Rectal smooth muscle tissue (tissue), 1 donor: ENCODE measurements at regions not wholly inside any gene's neighbourhood (a gene's known extent, or its start where the extent isn't known, plus 50 kb on each side); places are given as distances from the start of the nearest gene placed in this dataset.

ENCODE experiments used
- H3K27ac ChIP-seq: one replicate; pipeline ENCODE4 v1.7.0; 2013; ENCODE audit warnings: low read depth, low read length, inconsistent platforms
- H3K27me3 ChIP-seq: one replicate; pipeline ENCODE4 v1.7.0; 2013; ENCODE audit warnings: low read length; ENCODE audit not compliant: control insufficient read depth, insufficient read depth
- H3K36me3 ChIP-seq: one replicate; pipeline ENCODE4 v1.7.0; 2013; ENCODE audit warnings: low read length; ENCODE audit not compliant: control insufficient read depth, insufficient read depth
- H3K4me1 ChIP-seq: one replicate; pipeline ENCODE4 v1.7.0; 2013; ENCODE audit warnings: low read length; ENCODE audit not compliant: control insufficient read depth, insufficient read depth
- H3K4me3 ChIP-seq: one replicate; pipeline ENCODE4 v1.7.0; 2013; ENCODE audit warnings: low read length
- H3K9ac ChIP-seq: one replicate; pipeline ENCODE4 v1.7.0; 2013; ENCODE audit warnings: low read length

GRCh38 chr1:208829595-208829994 lies 585.4 kb upstream of the PLXNA2 start:
- Histone ChIP-seq H3K36me3 (no peaks in the 10 kb centered on the region), H3K27ac (no peak overlapping the region), H3K9ac (no peak overlapping the region)

DNA sequence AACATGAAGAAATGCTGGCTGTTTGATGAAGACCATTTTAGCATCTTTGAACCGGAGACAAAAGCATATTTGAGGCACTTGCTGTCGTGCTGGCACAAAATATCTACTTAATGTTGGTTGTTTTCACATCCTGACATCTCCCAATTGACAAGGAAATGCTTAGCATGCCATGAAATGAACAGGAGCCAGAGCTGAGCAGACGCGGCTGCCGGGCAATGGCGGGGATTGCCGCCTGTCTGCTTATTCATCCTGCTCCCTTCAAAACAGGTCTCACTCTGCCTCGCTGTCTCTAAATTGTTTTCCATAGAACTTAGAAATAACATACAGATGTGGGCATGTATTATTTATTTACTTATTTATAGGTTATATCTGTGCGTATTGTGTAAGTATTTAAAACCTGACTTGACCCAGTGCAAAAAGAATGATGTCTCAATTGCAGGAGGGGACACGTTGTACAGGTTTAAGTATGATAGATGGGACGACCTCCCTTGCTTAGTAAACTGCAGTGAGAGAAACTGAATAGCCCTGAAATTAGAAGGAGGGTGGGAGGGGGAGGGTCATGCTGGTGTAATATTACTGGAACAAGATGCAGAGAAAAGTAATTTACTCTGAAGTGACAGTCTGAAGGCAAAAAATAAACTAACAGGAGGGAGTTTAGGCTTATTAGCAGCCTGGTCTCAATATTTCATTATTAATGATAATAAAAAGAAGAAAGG lies 590.4 kb upstream of the PLXNA2 start:
- Histone ChIP-seq H3K27me3 (no peaks in the 10 kb centered on the region), H3K27ac (no peak overlapping the region), H3K4me1 (peaks cover 3% of the 10 kb centered on the region), H3K4me3 (no peak overlapping the region), H3K9ac (no peak overlapping the region), H3K36me3 (no peaks in the 10 kb centered on the region)

More at GRCh38 chr1:208829595-208829994, 585.4 kb upstream of the PLXNA2 start:
- H3K4me3 ChIP-seq = no peak overlapping the region
- H3K4me1 ChIP-seq = peaks cover 3% of the 10 kb centered on the region
- H3K27me3 ChIP-seq = no peaks in the 10 kb centered on the region

- peaks cover 3% of the 10 kb centered on the region for H3K4me1 ChIP-seq
- no peaks in the 10 kb centered on the region for H3K36me3 ChIP-seq
- H3K27ac ChIP-seq = no peak overlapping the region
- no peak overlapping the region for H3K4me3 ChIP-seq
- H3K9ac ChIP-seq = no peak overlapping the region
- H3K27me3 ChIP-seq = no peaks in the 10 kb centered on the region
Observed at GRCh38 chr1:208835097-208835463, 590.9 kb upstream of the PLXNA2 start.

- no peaks in the 10 kb centered on the region for H3K36me3 ChIP-seq
- no peak overlapping the region for H3K9ac ChIP-seq
- H3K4me1 ChIP-seq = peaks cover 3% of the 10 kb centered on the region
- H3K4me3 ChIP-seq = no peak overlapping the region
- no peaks in the 10 kb centered on the region for H3K27me3 ChIP-seq
- no peak overlapping the region for H3K27ac ChIP-seq
Observed at GRCh38 chr1:208835781-208836180, 591.6 kb upstream of the PLXNA2 start.

DNA sequence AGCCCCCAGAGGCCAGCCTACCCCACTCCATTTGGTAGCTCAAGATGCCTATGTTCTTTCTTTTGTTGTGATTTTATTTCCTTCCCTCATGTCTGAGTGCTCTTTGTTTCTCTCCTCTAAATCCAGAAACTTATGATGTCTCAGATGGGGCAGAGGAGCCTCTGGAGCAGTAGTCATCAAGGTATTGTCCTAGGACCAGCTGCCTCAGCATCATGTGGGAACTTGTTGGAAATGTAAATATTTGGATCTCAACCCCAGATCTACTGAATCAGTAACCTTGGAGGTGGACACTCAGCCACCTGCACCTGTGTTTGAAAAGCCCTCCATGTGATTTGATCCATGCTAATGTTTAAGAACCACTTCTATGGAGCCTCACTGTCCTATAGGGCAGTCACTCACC lies 593.1 kb upstream of the PLXNA2 start:
- Histone ChIP-seq H3K27ac (no peak overlapping the region), H3K9ac (no peak overlapping the region), H3K4me1 (peaks cover 3% of the 10 kb centered on the region), H3K27me3 (no peaks in the 10 kb centered on the region), H3K4me3 (no peak overlapping the region), H3K36me3 (no peaks in the 10 kb centered on the region)

GRCh38 chr1:208841436-208841835 lies 597.3 kb upstream of the PLXNA2 start:
- no peak overlapping the region for H3K4me3 ChIP-seq
- no peaks in the 10 kb centered on the region for H3K4me1 ChIP-seq
- no peak overlapping the region for H3K27ac ChIP-seq
- H3K27me3 ChIP-seq = no peaks in the 10 kb centered on the region
- no peak overlapping the region for H3K9ac ChIP-seq
- H3K36me3 ChIP-seq = no peaks in the 10 kb centered on the region

GRCh38 chr1:208842451-208842850 lies 598.3 kb upstream of the PLXNA2 start:
- H3K27me3 ChIP-seq = no peaks in the 10 kb centered on the region
- H3K9ac ChIP-seq = no peak overlapping the region
- no peak overlapping the region for H3K27ac ChIP-seq
- no peaks in the 10 kb centered on the region for H3K4me1 ChIP-seq
- H3K36me3 ChIP-seq = no peaks in the 10 kb centered on the region
- H3K4me3 ChIP-seq = no peak overlapping the region

- Histone ChIP-seq H3K36me3 (no peaks in the 10 kb centered on the region), H3K27me3 (no peaks in the 10 kb centered on the region), H3K4me1 (no peaks in the 10 kb centered on the region), H3K27ac (no peak overlapping the region), H3K9ac (no peak overlapping the region), H3K4me3 (no peak overlapping the region)
Observed at GRCh38 chr1:208844158-208844557, 600.0 kb upstream of the PLXNA2 start.

DNA sequence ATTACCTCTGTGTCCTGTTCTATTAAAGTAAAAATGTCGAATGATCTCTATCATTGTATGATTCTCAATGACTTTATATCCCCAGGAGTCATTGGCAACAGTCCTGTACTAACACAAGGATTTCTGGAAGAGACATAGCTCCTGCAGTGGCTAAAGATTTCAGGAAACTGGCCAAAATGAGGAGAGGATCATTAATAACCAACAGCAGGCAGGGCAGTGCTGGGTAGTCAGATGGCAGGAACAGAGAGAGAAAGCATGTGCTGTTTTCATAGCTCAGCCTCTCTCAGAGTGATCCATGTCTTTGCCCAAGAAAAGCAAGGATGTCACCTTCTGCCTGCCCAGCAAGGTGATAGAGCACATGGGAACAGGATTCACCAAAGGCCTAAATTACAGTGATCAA lies 604.7 kb upstream of the PLXNA2 start:
- Histone ChIP-seq H3K27ac (no peak overlapping the region), H3K27me3 (no peaks in the 10 kb centered on the region), H3K36me3 (no peaks in the 10 kb centered on the region), H3K4me1 (no peaks in the 10 kb centered on the region), H3K9ac (no peak overlapping the region), H3K4me3 (no peak overlapping the region)

GRCh38 chr1:208850442-208850841 lies 606.3 kb upstream of the PLXNA2 start:
- Histone ChIP-seq H3K9ac (no peak overlapping the region), H3K27me3 (no peaks in the 10 kb centered on the region), H3K36me3 (no peaks in the 10 kb centered on the region), H3K4me1 (no peaks in the 10 kb centered on the region), H3K27ac (no peak overlapping the region), H3K4me3 (no peak overlapping the region)

GRCh38 chr1:208851366-208851765 lies 607.2 kb upstream of the PLXNA2 start:
- Histone ChIP-seq H3K27me3 (no peaks in the 10 kb centered on the region), H3K9ac (no peak overlapping the region), H3K4me3 (no peak overlapping the region), H3K4me1 (no peaks in the 10 kb centered on the region), H3K27ac (no peak overlapping the region), H3K36me3 (no peaks in the 10 kb centered on the region)

DNA sequence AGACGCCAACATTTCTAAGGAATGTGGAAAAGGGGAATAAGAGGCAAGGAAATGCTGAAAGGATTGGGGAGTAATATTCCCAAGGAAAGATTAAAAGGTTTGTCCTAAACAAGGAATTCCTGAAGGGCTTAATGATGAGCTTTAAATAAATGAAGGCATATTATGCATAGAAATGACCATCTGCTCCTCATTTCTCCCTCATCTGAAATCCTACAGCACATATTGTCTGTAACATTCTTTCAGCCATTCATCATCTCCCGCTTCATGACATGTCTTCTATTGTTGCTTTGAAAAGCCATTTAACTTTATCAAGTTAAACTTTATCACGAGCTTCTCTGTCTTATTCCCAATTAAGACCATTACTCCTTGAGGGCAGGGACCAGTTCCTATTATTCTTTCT lies 608.7 kb upstream of the PLXNA2 start:
- no peaks in the 10 kb centered on the region for H3K4me1 ChIP-seq
- no peak overlapping the region for H3K9ac ChIP-seq
- H3K4me3 ChIP-seq = no peak overlapping the region
- H3K36me3 ChIP-seq = no peaks in the 10 kb centered on the region
- H3K27me3 ChIP-seq = no peaks in the 10 kb centered on the region
- no peak overlapping the region for H3K27ac ChIP-seq

GRCh38 chr1:208855403-208855802 lies 611.2 kb upstream of the PLXNA2 start:
- Histone ChIP-seq H3K9ac (no peak overlapping the region), H3K4me1 (no peaks in the 10 kb centered on the region), H3K27me3 (no peaks in the 10 kb centered on the region), H3K27ac (no peak overlapping the region), H3K4me3 (no peak overlapping the region), H3K36me3 (no peaks in the 10 kb centered on the region)
